DND-41 (cell line): ENCODE measurements at regions not wholly inside any gene's neighbourhood (a gene's known extent, or its start where the extent isn't known, plus 50 kb on each side); places are given as distances from the start of the nearest gene placed in this dataset.

Experiments
- EZH2 ChIP-seq: IDR thresholded peaks from 3 replicates; pipeline ENCODE4 v1.6.1; 2012; ENCODE audit warnings: borderline replicate concordance, low read depth, mild to moderate bottlenecking, moderate library complexity, low read length, inconsistent platforms; ENCODE audit not compliant: severe bottlenecking
- TF ChIP-seq, protein P1 (sequence below): IDR thresholded peaks from 2 replicates; pipeline ENCODE4 v1.5.1; 2012; ENCODE audit warnings: borderline replicate concordance, low read length, moderate library complexity, mild to moderate bottlenecking; ENCODE audit not compliant: poor library complexity, severe bottlenecking; ENCODE audit errors: extremely low read depth

DNA sequence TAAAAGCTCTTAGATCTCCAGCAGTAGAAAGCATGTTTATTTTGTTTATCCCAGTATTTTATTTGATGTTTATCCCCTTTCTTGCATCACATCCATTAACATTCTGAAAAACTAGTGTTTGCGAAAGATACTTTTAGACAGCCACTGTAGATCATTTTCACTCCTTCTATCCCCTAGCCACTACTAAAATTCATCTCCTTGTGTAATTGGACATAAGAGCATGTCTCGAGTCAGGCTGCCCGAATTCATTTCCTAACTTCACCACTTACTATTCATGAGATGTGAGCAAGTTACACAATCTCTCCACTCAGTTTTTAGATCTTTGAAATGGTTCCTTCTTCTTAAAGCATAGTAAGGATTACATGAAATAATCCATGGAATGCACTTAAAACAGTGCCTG lies 514.0 kb downstream of the KLF5 start:
- TF ChIP-seq, protein P1, sequence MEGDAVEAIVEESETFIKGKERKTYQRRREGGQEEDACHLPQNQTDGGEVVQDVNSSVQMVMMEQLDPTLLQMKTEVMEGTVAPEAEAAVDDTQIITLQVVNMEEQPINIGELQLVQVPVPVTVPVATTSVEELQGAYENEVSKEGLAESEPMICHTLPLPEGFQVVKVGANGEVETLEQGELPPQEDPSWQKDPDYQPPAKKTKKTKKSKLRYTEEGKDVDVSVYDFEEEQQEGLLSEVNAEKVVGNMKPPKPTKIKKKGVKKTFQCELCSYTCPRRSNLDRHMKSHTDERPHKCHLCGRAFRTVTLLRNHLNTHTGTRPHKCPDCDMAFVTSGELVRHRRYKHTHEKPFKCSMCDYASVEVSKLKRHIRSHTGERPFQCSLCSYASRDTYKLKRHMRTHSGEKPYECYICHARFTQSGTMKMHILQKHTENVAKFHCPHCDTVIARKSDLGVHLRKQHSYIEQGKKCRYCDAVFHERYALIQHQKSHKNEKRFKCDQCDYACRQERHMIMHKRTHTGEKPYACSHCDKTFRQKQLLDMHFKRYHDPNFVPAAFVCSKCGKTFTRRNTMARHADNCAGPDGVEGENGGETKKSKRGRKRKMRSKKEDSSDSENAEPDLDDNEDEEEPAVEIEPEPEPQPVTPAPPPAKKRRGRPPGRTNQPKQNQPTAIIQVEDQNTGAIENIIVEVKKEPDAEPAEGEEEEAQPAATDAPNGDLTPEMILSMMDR: no peak
- no peak for TF ChIP-seq EZH2
